Ammon's horn (tissue), 1 donor: ENCODE measurements at regions not wholly inside any gene's neighbourhood (a gene's known extent, or its start where the extent isn't known, plus 50 kb on each side); places are given as distances from the start of the nearest gene placed in this dataset.
"Not testable (repeated sequence)": the region's sequence is repeated elsewhere in the genome, so short reads cannot be mapped to it uniquely, and the experiment has no call there.

Source experiments
- DNase-seq: peaks from one replicate; pipeline ENCODE4 v3.0.0-alpha.2; 2016; ENCODE audit warnings: low spot score

DNA sequence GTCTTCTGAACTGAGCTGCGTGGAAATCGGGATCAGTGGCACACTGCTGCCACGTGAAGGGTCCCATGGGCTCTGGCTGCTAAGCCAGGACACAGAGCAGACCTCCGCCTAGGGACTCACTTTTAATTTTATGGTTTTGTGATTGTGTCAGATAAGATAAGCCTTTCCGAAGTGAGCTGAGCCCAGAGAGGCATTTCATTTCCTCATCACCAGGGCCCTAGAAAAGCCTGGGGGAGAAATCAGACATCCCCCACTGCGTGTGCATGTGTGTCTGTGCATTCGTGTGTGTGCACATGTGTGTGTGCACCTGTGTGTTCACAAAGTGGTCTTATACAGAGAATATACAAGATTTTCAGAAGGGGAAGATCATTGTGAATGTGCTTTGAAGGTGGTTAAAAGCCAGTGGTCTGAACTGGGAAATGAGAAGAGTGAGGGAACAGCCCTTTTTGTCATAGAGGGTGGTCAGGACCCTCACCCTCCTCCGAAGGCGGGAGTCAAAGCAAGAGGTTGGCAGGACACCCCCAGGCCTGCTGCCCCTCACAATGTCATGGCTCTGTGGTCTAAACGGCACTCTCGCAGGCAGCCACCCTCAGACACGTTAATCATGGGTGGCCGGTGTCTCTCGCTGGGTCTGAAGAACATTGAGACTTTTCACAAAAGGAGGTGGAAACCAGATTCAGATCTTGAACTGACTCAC is 176.1 kb upstream of the PFKP start:
- no peak for DNase-seq

DNA sequence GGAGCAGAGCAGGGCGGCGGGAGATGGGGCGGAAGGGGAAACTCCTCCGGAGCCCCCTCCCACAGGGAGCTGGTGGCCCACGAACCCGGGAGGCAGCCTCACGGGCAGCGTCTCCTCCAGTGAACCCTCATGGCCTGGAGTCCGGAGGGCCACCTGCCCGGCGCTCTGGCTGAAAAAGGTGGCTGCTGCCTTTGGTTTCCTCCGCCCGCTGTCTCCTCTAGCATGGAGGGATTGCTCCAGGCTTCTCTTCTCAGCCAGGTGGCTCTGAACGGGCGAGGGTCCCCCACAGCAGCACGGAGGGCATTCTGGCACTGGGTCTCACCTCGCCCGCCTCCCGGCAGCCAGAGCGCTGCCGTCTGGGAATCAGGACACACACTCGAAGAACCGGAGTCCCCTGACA is 177.3 kb upstream of the PFKP start:
- no peak for DNase-seq

DNA sequence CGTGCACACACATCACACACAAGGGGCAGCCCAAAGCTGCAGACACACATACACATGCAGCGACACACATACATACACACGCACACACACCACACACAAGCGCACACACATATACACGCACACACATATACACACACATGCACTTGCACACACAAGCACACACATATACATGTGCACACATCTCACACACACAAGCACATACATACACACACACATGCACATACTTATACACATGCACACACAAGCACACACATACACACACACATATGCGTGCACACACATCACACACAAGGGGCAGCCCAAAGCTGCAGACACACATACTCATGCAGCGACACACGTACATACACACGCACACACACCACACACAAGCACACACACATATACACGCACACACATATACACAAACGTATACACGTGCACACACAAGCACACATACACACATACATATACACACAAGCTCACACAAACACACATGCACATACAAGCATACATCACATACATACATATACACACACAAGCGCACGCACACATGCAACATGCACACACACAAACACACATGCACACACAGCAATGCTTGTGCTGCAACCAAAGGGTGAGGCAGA is 178.8 kb upstream of the PFKP start:
- DNase-seq, result no peak

DNA sequence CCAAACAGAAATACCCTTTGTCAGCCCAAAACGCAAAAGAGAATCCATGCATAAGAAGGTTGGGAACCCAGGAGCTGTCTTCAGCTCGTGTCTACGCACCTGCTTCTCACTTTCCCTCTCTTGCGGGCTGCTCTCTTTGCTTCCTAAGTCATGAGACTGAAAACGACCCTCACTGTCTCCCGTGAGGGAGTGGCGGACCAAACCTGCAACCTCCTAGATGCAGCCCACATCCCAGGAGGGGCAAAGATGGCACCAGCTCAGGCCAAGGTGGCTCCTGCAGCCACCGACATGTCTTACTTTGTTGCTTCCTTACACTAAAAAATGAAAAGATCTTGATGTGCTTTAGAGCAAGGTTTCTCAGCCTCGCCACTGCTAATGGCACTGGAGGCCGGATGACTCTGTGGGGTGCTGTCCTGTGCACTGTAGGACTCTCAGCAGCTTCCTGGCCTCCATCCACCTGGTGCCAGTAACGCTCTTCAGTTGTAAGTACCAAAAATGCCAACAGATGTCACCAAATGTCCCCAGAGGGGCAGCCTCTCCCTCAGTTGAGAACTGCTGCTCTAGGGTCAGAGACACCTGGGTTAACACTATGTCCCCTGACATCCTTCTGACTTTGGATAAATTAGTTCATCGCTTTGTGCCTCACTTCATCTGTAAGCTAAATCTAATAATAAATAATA is 179.8 kb upstream of the PFKP start:
- DNase-seq, result no peak

DNA sequence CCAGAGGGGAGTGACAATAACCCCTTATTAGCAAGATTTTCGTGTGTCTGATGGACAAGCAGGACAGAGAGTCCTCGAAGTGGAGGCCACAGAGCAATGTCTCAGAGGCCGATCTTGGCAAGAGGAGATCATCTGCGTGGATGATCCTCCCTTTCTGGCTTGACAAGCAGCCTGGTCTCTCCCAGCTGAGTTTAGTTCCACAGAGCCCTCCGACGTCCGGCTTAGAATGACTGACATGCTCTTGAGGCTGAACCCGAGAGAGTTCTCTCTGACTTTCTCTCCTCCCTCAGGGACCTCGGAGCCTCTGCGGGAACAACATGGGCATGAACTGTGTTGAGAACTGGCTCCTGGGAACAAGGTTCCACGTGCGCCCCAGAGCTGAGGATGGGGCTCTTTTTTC is 180.7 kb upstream of the PFKP start:
- no peak for DNase-seq

DNA sequence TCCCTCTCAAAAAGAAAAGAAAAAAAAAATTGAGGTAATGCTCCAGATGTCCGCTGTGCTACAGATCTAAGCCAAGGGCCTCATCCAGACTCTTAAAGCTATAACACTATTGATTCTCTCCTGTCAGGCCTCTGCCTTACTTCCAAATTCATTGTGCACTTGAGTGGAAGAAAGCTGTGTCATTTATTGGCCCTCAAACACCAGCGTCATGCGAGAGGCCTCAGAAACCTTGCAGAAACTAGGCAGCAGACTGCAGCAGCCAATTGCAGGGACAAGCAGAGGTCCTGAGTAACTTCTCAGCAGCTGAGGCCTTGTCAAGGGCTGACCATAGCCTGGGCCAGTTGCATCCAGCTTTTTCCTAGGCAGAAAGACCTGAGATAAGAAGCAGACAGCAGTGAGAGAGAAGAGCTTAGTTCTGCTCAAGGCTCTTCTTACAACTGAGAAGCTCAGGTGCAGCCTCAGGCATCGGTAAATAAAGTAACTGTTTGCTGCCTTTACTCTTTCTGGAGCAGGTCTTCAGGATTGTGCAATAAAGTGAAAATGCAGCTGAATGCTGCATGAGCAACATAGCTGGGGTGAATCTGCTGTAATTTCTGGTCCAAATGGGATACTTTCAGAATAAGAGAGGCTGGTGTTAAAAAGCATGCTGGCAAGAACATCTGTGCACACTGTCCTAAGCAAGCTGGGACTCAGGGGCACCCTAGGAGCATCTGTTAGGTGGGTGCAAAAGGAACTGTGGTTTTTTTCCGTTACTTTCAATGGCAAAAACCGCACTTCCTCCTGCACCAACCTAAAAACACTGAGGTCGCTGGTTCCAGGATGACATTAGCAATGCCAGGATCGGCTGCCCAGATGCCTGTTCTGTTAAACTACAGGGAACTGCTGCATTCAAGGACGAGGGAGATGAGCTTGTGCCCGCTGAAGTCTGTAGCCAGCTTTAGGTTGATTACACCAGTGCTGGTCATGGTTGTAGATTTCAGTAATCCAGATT is 181.8 kb upstream of the PFKP start:
- no peak for DNase-seq

DNA sequence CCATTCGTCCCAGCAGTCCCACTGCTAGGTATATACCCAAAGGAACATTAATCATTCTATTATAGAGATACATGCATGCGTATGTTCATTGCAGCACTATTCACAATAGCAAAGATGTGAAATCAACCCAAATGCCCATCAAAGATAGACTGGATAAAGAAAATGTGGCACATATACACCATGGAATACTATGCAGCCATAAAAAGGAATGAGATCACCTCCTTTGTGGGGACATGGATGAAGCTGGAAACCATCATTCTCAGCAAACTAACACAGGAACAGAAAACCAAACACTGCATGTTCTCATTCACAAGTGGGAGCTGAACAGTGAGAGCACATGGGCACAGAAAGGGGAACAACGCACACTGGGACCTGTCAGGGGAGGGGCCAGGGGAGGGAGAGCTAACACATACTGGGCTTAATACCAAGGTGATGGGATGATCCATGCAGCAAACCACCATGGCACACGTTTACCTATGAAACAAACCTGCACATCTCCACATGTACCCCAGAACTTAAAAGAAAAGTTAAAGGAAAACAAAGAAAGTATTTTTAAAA is 183.3 kb upstream of the PFKP start:
- not testable (repeated sequence) for DNase-seq

DNA sequence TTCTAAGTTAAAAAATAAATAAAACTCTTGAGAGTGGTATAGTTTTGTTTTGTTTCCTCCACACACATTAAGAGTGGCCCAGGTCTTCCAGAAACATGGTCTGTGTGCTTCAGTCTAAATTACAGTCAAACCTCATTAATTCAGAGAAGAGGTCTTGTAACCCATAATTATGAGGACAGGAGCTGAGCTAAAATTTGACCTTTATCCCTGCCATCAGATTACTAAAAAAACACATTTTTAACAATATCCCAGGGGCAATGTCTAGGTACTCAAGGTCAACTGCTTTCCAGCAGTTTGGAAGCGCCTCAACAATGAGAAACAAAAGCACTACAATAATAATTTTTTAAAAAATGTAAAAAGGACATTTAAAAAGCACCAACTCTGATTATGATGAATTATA is 184.1 kb upstream of the PFKP start:
- DNase-seq, result no peak

DNA sequence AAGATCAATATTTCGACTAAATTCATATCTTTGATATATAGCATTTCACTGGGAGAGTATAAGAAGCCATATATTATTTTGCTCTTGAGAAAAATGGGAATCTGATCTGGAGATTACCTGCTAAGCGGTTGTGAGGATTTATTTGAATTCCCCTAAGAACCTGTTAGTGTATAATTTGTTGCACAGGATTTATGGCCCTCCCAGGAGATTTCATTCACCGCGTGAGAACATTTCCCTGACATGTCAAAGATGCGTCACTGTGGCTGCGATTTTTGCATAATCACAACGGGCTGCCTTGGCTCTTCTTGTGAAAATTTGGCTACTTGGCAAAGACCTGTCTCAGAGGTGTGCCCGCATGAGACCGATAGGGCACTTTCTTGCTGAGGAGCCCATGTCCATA is 184.7 kb upstream of the PFKP start:
- DNase-seq, result no peak

DNA sequence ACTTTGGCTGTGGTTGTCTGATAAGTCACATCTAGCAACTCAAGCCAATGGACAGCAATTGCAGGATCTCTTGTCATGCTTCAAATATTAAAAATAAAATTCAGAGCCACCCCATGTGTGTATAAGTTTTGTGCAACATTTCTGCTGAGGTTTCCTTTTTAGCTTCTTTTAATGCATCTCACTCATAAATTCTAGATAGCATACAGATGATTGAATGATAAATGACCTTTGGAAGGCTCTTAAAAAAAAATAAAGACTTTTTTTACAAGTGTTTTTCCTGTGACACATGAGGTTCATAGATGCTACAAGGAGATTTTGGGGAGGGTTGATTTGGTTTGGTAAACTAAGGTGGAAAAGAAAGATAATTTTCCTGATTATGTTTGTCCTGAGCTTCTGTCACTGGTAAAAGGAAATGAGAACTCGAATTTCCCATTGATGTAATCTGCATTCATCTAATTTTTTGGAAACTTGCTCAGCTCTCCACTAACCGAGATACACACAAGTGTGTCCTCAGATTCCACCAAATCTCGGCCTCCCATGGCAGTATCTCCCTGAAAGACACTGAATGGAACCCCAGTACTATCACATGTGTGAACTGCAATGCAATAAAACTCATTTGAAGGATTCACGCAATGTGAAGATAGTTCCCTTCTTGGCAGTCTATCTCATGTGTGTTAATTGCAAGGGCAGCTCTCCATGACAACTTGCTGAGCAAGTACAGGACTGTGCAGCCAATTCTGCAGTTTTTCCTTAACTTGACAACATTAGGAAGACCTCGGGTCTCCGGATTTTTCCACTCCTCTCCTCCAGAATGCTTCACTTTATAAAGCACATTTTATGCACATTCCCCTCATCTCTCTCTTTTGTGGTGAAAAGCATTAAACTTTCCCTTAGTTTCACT is 185.4 kb upstream of the PFKP start:
- DNase-seq, result no peak

DNA sequence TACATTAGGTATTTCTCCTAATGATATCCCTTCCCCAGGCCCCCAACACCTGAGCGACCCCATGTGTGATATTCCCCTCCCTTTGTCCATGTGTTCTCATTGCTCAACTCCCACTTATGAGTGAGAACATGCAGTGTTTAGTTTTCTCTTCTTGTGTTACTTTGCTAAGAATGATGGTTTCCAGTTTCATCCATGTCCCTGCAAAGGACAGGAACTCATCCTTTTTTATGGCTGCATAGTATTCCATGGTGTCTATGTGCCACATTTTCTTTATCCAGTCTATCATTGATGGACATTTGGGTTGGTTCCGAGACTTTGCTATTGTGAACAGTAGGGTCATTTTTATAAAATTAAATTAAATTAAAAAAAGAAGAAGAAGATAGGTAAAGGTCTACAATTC is 187.3 kb upstream of the PFKP start:
- not testable (repeated sequence) for DNase-seq

DNA sequence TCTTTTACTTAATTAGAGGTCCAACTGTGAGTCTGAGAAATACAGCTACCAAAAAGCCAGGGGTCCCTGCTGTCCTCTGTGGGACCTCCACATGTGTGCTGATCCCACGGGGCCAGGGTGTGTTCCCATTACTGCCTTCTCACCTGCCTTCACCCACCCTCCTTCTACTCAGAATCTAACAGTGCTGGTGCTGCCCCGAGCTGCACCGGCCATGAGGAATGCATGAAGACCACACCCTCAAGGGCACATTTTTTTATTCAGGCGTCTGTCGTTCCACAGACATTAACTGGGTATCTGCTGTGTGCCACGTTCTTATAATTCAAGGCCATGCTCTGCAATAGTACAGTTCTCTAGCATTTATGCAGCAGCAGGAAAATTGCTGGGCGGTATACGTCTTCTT is 188.5 kb upstream of the PFKP start:
- no peak for DNase-seq

DNA sequence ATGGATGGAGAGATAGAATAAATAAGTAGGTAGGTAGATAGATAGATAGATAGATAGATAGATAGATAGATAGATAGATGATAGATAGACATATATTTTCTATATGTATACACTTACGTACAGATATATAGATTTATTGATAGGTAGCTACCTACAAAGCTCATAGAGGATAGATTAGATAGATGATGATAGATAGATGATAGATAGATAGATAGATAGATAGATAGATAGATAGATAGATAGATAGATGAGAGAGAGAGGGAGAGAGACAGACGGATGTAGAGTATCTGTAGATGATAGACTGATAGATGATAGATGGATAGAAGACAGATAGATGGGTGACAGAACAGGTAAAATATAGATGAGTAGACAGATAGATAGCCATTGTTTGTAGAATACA is 191.3 kb upstream of the PFKP start:
- no peak for DNase-seq

DNA sequence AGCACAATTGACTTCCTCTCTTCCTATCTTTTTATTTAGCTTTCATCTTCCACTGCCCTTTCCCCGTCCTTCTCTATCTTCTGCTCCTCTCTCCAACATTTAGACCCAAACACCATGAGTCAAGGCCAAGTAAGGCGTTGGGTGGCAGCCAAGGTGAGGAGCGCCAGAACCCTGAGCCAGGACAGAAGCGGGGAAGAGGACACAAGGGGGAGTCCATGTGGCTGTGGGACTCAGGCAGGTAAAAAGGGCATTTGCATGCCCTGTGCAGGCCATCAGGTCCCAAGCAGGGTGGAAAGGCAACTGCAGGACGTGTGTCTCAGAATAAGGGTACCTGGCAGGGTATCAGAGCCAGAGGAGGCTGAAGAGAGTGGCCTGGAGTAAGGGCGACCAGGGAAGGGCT is 192.4 kb upstream of the PFKP start:
- no peak for DNase-seq

DNA sequence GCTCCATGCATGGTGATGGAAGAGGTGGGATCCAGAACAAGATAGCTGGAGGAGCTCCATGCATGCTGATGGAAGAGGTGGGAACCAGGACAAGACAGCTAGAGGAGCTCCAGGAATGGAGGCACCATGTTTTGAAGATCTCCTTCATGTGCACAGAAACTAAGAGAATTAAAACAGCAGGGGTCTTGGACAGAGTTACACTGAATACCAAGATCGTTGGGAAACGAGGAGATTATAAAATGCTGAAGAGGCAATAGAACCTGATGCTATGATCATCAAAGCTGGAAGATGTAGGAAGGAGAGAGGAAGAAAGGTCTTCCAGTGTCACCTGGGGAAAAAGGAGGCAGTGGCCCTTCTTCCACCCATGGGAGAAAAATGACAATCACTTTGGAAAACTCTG is 193.6 kb upstream of the PFKP start:
- DNase-seq, result no peak

DNA sequence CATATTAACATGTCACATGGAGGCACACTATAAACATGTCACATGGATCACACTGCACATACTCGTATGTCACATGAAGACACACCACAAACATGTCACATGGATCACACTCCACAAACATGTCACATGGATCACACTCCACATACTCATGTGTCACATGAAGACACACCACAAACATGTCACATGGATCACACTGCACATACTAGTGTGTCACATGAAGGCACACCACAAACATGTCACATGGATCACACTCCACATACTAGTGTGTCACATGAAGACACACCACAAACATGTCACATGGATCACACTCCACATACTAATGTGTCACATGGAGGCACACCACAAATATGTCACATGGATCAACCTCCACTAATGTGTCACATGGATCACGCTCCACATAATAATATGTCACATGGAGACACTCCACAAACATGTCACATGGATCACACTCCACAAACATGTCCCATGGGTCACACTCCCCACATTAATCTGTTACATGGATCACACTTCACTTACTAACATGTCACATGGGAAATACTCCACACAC is 195.6 kb upstream of the PFKP start:
- no peak for DNase-seq

DNA sequence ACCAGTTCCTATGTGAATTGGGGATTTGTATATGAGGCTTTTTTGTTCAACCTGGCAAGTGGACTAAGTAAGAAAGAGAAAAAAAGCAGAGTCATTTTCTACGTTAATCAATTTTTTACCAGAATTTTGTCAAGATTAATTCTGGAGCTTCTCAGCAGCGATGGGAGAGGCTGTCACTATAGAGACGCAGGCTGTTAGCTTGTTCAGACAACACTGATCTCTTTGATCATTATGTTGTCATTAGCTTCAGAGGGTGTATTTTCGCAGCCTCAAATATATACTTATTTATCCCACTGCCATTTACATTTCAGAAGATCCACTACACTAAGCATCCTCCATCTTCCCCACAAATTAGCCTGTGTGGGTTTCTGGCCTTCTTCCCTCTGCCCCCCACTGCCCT is 196.7 kb upstream of the PFKP start:
- DNase-seq, result no peak

DNA sequence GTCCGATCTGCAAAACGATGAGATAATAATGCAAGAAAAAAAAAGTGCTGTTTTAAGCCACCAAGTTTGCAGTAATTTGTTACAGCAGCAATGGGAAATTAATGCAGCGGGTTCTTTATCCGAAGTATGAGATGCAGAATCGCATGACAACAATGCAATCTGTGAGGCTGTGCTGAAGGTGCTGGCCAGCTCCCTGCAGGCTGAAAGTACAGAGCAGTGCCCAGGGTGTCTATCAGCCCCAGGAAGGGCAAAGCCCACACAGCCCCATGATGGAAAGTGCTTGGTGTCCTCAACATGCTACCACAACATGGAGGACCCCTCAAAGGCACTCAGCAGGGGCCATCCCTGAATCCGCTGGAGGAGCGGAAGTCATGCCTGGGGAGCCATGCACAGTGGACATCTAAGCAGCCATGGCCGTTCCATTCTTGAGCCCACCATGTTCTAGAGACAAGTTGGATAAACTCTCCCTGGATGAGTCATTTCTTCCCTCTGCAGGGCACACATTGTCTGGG is 199.5 kb upstream of the PFKP start:
- DNase-seq, result no peak

DNA sequence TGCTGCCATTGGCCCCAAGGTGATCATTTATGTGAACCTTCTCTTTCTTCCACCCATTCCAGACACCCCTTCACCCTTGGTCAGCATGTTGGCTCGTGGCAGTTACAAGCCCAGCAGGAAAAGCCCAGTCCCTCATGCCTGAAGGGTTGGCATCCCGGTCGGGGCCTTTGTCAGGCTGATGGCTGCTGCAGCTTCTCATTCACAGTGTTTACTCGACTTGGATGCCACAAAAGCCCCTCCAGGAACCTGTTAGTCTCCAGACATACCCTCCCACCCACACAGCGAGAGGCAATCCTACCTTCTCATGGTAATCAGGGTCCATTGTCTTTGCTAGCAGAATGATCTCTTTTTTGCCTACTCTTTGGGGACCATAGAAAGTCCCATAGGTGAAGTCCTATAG is 200.8 kb upstream of the PFKP start:
- DNase-seq, result no peak

DNA sequence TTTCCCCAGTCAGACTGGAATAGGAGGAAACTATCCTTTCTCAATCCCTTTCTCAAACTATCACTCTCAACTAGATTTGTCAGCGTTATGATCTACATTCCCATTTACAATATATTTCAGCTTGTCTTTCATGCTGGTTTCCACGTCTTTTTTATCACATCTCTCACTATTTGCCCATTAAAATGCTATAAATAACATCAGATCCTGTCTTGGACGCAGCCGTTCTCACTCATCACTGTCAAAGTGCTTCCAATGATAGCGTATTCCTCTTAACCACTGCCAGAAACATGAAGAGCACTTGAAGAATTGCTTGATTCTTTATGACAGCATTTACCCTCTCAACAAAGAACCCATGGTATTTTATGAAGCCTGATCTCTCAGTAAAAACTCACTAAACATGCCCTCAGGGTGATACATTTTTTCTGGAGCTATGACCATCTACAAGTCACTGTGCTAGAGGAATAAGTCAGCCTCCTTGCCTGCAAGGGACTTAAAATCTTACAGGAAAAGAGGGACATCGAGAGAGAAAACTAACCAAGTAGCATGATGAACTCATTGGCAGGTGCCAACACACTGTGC is 205.6 kb upstream of the PFKP start:
- DNase-seq, result no peak
